ENCODE measurements at regions not wholly inside any gene's neighbourhood (a gene's known extent, or its start where the extent isn't known, plus 50 kb on each side); places are given as distances from the start of the nearest gene placed in this dataset.

DNA sequence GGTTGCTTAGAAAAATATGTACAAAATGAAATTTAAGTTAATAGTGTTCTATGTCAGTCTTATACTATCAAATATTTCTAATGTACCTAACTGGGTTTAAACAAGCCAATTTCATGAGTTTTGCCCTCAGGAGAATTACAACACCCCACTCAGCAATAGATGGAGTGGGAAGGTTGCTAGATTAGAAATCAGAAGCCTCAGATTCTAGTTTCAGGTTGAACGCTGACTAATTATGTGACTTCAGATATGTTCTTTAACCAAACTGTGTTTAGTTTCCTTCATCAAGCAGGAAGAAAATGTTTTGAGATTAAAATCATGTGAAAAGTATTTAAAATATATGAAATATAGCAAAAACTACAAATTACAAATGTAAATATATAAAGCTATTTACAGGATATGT, 133.8 kb upstream of the KCNH7 start:
- H3K9ac ChIP-seq (ENCODE audit: low read length) = no peak overlapping the region
- no peak overlapping the region for H3K4ac ChIP-seq (ENCODE audit: low read depth, low read length)

DNA sequence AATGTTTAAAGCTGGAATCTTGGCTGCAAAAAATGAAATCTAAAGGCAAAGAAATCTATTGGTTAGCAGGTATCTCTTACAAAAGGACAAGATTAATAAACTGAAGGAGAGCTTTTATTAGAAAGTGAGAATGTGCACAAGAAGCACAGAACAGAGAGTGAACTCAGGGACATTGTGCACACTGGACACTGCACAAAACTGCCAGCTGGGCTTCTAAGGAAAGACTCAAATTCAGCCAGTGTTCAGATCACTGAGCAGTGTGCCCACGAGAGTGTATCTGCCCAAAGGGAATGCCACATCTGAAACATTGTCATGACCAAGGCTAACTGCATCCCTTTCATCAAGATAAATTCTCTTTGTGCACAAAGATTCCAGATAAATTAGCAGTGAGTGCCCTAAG, 129.7 kb upstream of the KCNH7 start:
- Histone ChIP-seq H3K9me3 (ENCODE audit: insufficient read depth, low read depth, low read length) (no peaks in the 10 kb centered on the region), H3K4ac (ENCODE audit: low read depth, low read length) (no peak overlapping the region), H3K14ac (ENCODE audit: low read length) (no peak overlapping the region), H3K4me3 (ENCODE audit: low read depth, low read length) (no peak overlapping the region), H2BK120ac (ENCODE audit: insufficient read depth, low read length, poor library complexity) (no peak overlapping the region), H4K91ac (ENCODE audit: low read depth, low read length) (no peak overlapping the region), H3K36me3 (ENCODE audit: control insufficient read depth in 1 of 2, insufficient read depth in 2 of 2, low read length in 2 of 2) (no peaks in the 10 kb centered on the region), H2AFZ (ENCODE audit: insufficient read depth, low read length, poor library complexity) (no peak overlapping the region), H3K79me1 (ENCODE audit: low read length) (no peaks in the 10 kb centered on the region), H3K27me3 (ENCODE audit: insufficient read depth, low read length) (no peaks in the 10 kb centered on the region), H3K4me2 (ENCODE audit: low read length) (no peak overlapping the region), H3K4me1 (ENCODE audit: control insufficient read depth in 1 of 2, insufficient read depth in 2 of 2, low read length in 2 of 2) (peaks cover 0 to 3% of the 10 kb centered on the region in 2 experiments), H3K27ac (ENCODE audit: low read depth, low read length) (no peak overlapping the region), H3K23ac (ENCODE audit: low read length) (no peak overlapping the region), H3K18ac (ENCODE audit: low read length) (no peak overlapping the region), H2BK12ac (ENCODE audit: low read length) (no peak overlapping the region), H4K8ac (ENCODE audit: low read depth, low read length) (no peak overlapping the region), H2AK5ac (ENCODE audit: low read length) (no peak overlapping the region), H3K9ac (ENCODE audit: low read length) (no peak overlapping the region), H2BK5ac (ENCODE audit: low read depth, low read length, poor library complexity) (no peak overlapping the region), H4K12ac (ENCODE audit: low read depth, low read length) (no peak overlapping the region), H3K79me2 (ENCODE audit: control insufficient read depth, insufficient read depth, low read length, poor library complexity) (no peaks in the 10 kb centered on the region)
- no CpG with 5 or more reads among the region's 1 CpG for WGBS (ENCODE audit: extremely low coverage, insufficient coverage, insufficient read length)
- no peak for DNase-seq

More for the DNA sequence above, 133.8 kb upstream of the KCNH7 start:
- no peaks in the 10 kb centered on the region for H3K4me1 ChIP-seq (ENCODE audit: control insufficient read depth in 1 of 2, insufficient read depth in 2 of 2, low read length in 2 of 2)
- H2AFZ ChIP-seq (ENCODE audit: insufficient read depth, low read length, poor library complexity) = no peak overlapping the region
- no peak overlapping the region for H4K91ac ChIP-seq (ENCODE audit: low read depth, low read length)
- no peaks in the 10 kb centered on the region for H3K9me3 ChIP-seq (ENCODE audit: insufficient read depth, low read depth, low read length)
- no peak overlapping the region for H3K4me2 ChIP-seq (ENCODE audit: low read length)
- no CpG with 5 or more reads among the region's 1 CpG for WGBS (ENCODE audit: extremely low coverage, insufficient coverage, insufficient read length)
- DNase-seq = no peak
- no peak overlapping the region for H2BK120ac ChIP-seq (ENCODE audit: insufficient read depth, low read length, poor library complexity)
- H3K27ac ChIP-seq (ENCODE audit: low read depth, low read length) = no peak overlapping the region
- H3K36me3 ChIP-seq (ENCODE audit: control insufficient read depth in 1 of 2, insufficient read depth in 2 of 2, low read length in 2 of 2) = no peaks in the 10 kb centered on the region
- no peak overlapping the region for H3K18ac ChIP-seq (ENCODE audit: low read length)
- no peak overlapping the region for H3K4me3 ChIP-seq (ENCODE audit: low read depth, low read length)
- no peaks in the 10 kb centered on the region for H3K79me1 ChIP-seq (ENCODE audit: low read length)
- H2BK5ac ChIP-seq (ENCODE audit: low read depth, low read length, poor library complexity) = no peak overlapping the region
- H4K12ac ChIP-seq (ENCODE audit: low read depth, low read length) = no peak overlapping the region
- no peak overlapping the region for H2AK5ac ChIP-seq (ENCODE audit: low read length)
- H4K8ac ChIP-seq (ENCODE audit: low read depth, low read length) = no peak overlapping the region
- H3K14ac ChIP-seq (ENCODE audit: low read length) = no peak overlapping the region
- no peaks in the 10 kb centered on the region for H3K79me2 ChIP-seq (ENCODE audit: control insufficient read depth, insufficient read depth, low read length, poor library complexity)
- no peaks in the 10 kb centered on the region for H3K27me3 ChIP-seq (ENCODE audit: insufficient read depth, low read length)
- H3K23ac ChIP-seq (ENCODE audit: low read length) = no peak overlapping the region
- H2BK12ac ChIP-seq (ENCODE audit: low read length) = no peak overlapping the region

DNA sequence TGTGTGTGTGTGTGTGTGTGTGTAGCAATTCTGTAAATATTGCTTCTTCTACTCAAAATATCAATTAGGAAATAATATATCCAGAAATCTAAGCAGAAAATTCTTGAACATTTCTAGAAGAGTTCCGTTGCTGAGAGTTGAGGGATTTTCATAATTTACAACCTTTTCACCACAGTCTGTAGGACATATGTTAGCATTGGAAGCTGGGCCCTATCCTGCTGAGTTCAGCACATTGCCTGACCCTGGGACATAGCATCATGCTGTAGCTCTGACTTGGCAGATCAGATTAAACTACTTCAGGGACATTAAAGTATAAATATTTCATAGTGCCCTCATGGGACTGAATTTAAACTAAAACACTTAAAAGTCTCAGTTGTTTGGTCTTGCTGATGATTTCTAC, 129.2 kb upstream of the KCNH7 start:
- H3K4me3 ChIP-seq (ENCODE audit: low read depth, low read length) = no peak overlapping the region
- H4K12ac ChIP-seq (ENCODE audit: low read depth, low read length) = no peak overlapping the region
- no peak overlapping the region for H3K18ac ChIP-seq (ENCODE audit: low read length)
- no peak overlapping the region for H2BK12ac ChIP-seq (ENCODE audit: low read length)
- no peaks in the 10 kb centered on the region for H3K36me3 ChIP-seq (ENCODE audit: control insufficient read depth in 1 of 2, insufficient read depth in 2 of 2, low read length in 2 of 2)
- H3K23ac ChIP-seq (ENCODE audit: low read length) = no peak overlapping the region
- no peak overlapping the region for H3K9ac ChIP-seq (ENCODE audit: low read length)
- no peaks in the 10 kb centered on the region for H3K79me1 ChIP-seq (ENCODE audit: low read length)
- WGBS (ENCODE audit: extremely low coverage, insufficient coverage, insufficient read length) = no CpG with 5 or more reads among the region's 1 CpG
- no peak overlapping the region for H2AFZ ChIP-seq (ENCODE audit: insufficient read depth, low read length, poor library complexity)
- DNase-seq = no peak
- H3K79me2 ChIP-seq (ENCODE audit: control insufficient read depth, insufficient read depth, low read length, poor library complexity) = no peaks in the 10 kb centered on the region
- no peak overlapping the region for H2BK120ac ChIP-seq (ENCODE audit: insufficient read depth, low read length, poor library complexity)
- no peak overlapping the region for H2BK5ac ChIP-seq (ENCODE audit: low read depth, low read length, poor library complexity)
- no peaks in the 10 kb centered on the region for H3K9me3 ChIP-seq (ENCODE audit: insufficient read depth, low read depth, low read length)
- H4K8ac ChIP-seq (ENCODE audit: low read depth, low read length) = no peak overlapping the region
- no peak overlapping the region for H3K27ac ChIP-seq (ENCODE audit: low read depth, low read length)
- H3K4me1 ChIP-seq (ENCODE audit: control insufficient read depth in 1 of 2, insufficient read depth in 2 of 2, low read length in 2 of 2) = peaks cover 0 to 3% of the 10 kb centered on the region in 2 experiments
- no peak overlapping the region for H2AK5ac ChIP-seq (ENCODE audit: low read length)
- no peak overlapping the region for H3K4ac ChIP-seq (ENCODE audit: low read depth, low read length)
- no peak overlapping the region for H3K14ac ChIP-seq (ENCODE audit: low read length)
- no peak overlapping the region for H3K4me2 ChIP-seq (ENCODE audit: low read length)
- no peaks in the 10 kb centered on the region for H3K27me3 ChIP-seq (ENCODE audit: insufficient read depth, low read length)
- no peak overlapping the region for H4K91ac ChIP-seq (ENCODE audit: low read depth, low read length)

DNA sequence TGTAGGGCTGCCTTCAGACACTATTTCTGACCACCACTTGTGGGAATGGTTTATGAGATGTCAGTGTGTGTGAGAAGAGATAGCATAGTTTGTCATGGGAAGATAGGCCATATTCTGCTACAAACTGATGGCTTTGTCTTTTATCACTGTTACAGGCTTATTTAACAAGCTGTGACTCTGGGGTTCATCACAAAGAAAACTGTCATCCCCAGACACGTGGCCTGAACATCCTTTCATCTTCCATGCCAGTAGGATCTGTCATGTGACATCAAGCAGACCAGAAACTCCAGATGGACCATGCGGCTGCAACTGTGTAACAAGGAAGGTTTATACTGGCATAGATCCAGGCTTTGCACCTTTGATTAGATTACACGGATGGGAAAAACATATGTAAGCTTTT, 128.6 kb upstream of the KCNH7 start:
- no peak overlapping the region for H4K8ac ChIP-seq (ENCODE audit: low read depth, low read length)

More for the DNA sequence above, 128.6 kb upstream of the KCNH7 start:
- Histone ChIP-seq H2AK5ac (ENCODE audit: low read length) (no peak overlapping the region), H2BK12ac (ENCODE audit: low read length) (no peak overlapping the region), H3K23ac (ENCODE audit: low read length) (no peak overlapping the region), H3K79me1 (ENCODE audit: low read length) (no peaks in the 10 kb centered on the region), H3K4me1 (ENCODE audit: control insufficient read depth in 1 of 2, insufficient read depth in 2 of 2, low read length in 2 of 2) (peaks cover 0 to 3% of the 10 kb centered on the region in 2 experiments), H3K79me2 (ENCODE audit: control insufficient read depth, insufficient read depth, low read length, poor library complexity) (no peaks in the 10 kb centered on the region), H2BK5ac (ENCODE audit: low read depth, low read length, poor library complexity) (no peak overlapping the region), H3K9me3 (ENCODE audit: insufficient read depth, low read depth, low read length) (no peaks in the 10 kb centered on the region), H3K4ac (ENCODE audit: low read depth, low read length) (no peak overlapping the region), H3K36me3 (ENCODE audit: control insufficient read depth in 1 of 2, insufficient read depth in 2 of 2, low read length in 2 of 2) (no peaks in the 10 kb centered on the region), H3K27ac (ENCODE audit: low read depth, low read length) (no peak overlapping the region), H4K91ac (ENCODE audit: low read depth, low read length) (no peak overlapping the region), H4K12ac (ENCODE audit: low read depth, low read length) (no peak overlapping the region), H3K9ac (ENCODE audit: low read length) (no peak overlapping the region), H2BK120ac (ENCODE audit: insufficient read depth, low read length, poor library complexity) (no peak overlapping the region), H2AFZ (ENCODE audit: insufficient read depth, low read length, poor library complexity) (no peak overlapping the region), H3K18ac (ENCODE audit: low read length) (no peak overlapping the region), H3K4me2 (ENCODE audit: low read length) (no peak overlapping the region), H3K27me3 (ENCODE audit: insufficient read depth, low read length) (no peaks in the 10 kb centered on the region), H3K4me3 (ENCODE audit: low read depth, low read length) (no peak overlapping the region), H3K14ac (ENCODE audit: low read length) (no peak overlapping the region)
- no CpG with 5 or more reads among the region's 3 CpGs for WGBS (ENCODE audit: extremely low coverage, insufficient coverage, insufficient read length)
- DNase-seq = no peak
